Ectodermal cell (in vitro differentiated cells): ENCODE measurements at regions not wholly inside any gene's neighbourhood (a gene's known extent, or its start where the extent isn't known, plus 50 kb on each side); places are given as distances from the start of the nearest gene placed in this dataset.

ENCODE experiments used
- H3K27ac ChIP-seq: 2 replicates; pipeline ENCODE4 v1.7.0; 2013; ENCODE audit warnings: mild to moderate bottlenecking, low read depth, low read length; ENCODE audit not compliant: insufficient read depth, poor library complexity, severe bottlenecking
- H3K27me3 ChIP-seq: 2 replicates; pipeline ENCODE4 v1.7.0; 2013; ENCODE audit warnings: mild to moderate bottlenecking, low read length; ENCODE audit not compliant: insufficient read depth, control insufficient read depth, poor library complexity, severe bottlenecking
- H3K36me3 ChIP-seq: one replicate; pipeline ENCODE4 v1.7.0; 2013; ENCODE audit warnings: low read length; ENCODE audit not compliant: control insufficient read depth, insufficient read depth
- H3K4me1 ChIP-seq: one replicate; pipeline ENCODE4 v1.7.0; 2013; ENCODE audit warnings: low read length; ENCODE audit not compliant: control insufficient read depth, insufficient read depth
- H3K4me3 ChIP-seq: 2 replicates; pipeline ENCODE4 v1.7.0; 2013; ENCODE audit warnings: low read depth, low read length, control low read depth; ENCODE audit not compliant: insufficient read depth
- H3K9me3 ChIP-seq: 2 replicates; pipeline ENCODE4 v1.7.0; 2013; ENCODE audit warnings: mild to moderate bottlenecking, low read length, moderate library complexity; ENCODE audit not compliant: control insufficient read depth
- WGBS, 2 experiments: methylation state at CpG; one replicate each; pipeline ENCODE4 v1.1.7; 2013; ENCODE audit warnings: missing lambda C conversion rate in 2 of 2; 5-methylcytosine and 5-hydroxymethylcytosine counted together

DNA sequence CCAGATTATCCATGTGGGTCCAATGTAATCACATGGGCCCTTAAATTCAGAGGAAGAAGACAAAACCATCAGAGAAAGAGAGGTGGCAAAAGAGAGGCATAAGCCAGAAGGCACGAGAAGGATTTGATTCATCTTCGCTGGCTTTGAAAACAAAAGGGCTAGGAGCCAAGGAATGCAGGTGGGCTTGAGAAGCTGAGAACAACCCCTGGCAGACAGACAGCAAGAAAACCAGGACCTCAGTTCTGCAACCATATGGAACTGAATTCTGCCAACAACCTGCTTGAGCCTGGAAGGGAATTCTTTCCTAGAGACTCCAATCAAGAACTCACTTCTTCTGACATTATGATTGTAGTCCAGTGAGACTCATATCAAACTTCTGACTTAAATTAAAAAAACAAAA is 1531.8 kb downstream of the PCDH7 start:
- WGBS, 2 experiments, result 74 to 78% methylated on average over 2 of the region's 2 CpGs
- Histone ChIP-seq H3K4me1 (no peaks in the 10 kb centered on the region), H3K9me3 (no peaks in the 10 kb centered on the region), H3K27ac (no peak overlapping the region), H3K36me3 (no peaks in the 10 kb centered on the region), H3K27me3 (no peaks in the 10 kb centered on the region), H3K4me3 (no peak overlapping the region)

DNA sequence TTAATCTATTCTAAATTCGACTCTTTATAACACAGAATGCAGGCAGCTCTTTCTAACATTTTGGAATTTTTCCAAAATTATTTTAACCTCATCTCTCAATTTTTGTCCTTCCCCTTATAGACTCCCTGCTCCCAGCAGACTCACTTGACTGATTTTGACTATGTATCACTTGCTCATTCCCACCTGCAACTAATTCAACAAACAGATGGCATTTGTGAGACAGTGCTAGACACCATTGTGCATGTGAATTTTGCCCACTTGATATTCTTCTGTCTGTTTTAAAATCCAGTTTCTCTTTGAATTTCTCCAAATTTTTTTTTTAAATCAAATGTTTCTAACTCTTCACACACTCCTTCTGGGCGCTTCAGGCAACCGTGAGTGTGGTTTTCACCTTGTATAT is 1534.0 kb downstream of the PCDH7 start:
- 52 to 58% methylated on average over 3 of the region's 3 CpGs for WGBS, 2 experiments
- H3K4me3 ChIP-seq, result no peak overlapping the region
- H3K36me3 ChIP-seq, result no peaks in the 10 kb centered on the region
- H3K9me3 ChIP-seq, result no peaks in the 10 kb centered on the region
- no peaks in the 10 kb centered on the region for H3K4me1 ChIP-seq
- no peaks in the 10 kb centered on the region for H3K27me3 ChIP-seq
- H3K27ac ChIP-seq, result no peak overlapping the region

DNA sequence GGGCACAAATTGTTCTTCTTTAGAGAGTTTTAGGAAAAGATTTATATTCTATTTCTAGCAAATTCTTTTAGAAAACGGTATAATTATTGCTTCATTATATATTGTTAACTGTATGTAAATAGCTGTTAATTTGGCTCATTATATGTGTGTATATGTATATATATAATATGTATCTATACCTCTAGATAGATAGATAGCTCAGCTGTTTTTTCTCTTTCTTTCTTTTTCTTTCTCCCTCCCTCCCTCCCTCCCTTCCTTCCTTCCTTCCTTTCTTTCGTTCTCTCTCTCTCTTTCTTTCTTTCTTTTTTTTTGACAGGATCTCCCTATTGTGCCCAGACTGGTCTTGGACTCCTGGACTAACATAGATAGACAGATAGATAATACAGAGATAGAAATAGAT is 1538.8 kb downstream of the PCDH7 start:
- no peak overlapping the region for H3K27ac ChIP-seq
- H3K4me1 ChIP-seq, result no peaks in the 10 kb centered on the region
- H3K36me3 ChIP-seq, result no peaks in the 10 kb centered on the region
- no peaks in the 10 kb centered on the region for H3K9me3 ChIP-seq
- H3K4me3 ChIP-seq, result no peak overlapping the region
- WGBS, 2 experiments, result 80 to 89% methylated on average over 1 of the region's 2 CpGs
- no peaks in the 10 kb centered on the region for H3K27me3 ChIP-seq

DNA sequence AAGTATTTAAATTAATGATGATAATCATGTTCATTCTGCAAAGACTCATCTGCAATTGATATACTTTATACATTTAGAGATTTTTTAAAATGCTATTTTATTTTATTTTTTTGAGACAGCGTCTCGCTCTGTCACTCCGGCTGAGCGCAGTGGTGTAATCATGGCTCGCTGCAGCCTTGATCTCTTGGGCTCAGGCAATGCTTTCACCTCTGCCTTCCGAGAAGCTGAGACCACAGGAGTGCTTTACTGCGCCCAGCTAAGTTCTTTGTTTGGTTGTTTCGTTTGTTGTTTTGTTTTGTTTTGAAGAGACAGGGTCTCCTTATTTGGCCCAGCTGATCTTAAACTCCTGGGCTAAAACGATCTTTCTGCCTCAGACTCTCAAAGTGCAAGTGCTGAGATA is 1541.0 kb downstream of the PCDH7 start:
- H3K27ac ChIP-seq, result no peak overlapping the region
- no peaks in the 10 kb centered on the region for H3K4me1 ChIP-seq
- 72 to 77% methylated on average over 9 of the region's 9 CpGs for WGBS, 2 experiments
- no peak overlapping the region for H3K4me3 ChIP-seq
- no peaks in the 10 kb centered on the region for H3K9me3 ChIP-seq
- no peaks in the 10 kb centered on the region for H3K27me3 ChIP-seq
- no peaks in the 10 kb centered on the region for H3K36me3 ChIP-seq

DNA sequence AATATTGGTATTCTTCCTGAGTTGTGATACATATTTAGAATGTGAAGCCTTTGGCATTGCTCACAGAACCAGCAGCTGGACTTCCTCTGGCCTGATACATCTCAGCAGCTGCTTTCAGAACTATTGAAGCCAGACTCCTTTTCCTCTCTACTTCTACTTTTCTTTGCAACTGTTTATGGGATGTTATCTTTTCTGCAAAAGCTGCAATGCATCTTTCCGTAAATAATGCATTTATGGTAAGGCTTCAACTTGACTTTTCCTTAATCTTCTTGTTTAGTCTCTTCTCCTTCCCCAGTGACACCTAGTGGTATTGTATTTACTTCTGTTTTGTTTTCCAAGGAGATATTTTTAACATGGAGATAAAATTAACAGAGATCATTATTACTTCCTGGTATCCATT is 1548.7 kb downstream of the PCDH7 start:
- H3K4me3 ChIP-seq, result no peak overlapping the region

DNA sequence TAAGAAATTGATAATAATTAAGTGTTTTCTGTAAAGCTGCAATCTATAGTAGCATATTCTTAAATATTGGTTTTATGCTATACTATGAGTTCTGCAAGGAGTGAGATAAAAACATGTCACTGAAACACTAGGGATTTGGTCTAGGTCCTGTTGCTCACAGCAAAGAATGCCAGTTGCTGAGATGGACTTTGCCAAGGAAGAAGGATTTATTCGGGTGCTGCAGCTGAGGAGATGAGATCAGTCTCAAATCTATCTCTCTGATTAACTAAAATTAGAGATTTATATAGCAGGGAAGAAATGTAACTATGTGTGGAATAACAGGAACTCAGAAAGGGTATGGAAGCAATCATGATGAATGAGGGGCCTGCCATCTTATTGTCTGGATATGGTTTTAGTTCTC is 1569.9 kb downstream of the PCDH7 start:
- 94 to 100% methylated on average over 1 of the region's 1 CpG for WGBS, 2 experiments
- Histone ChIP-seq H3K9me3 (no peaks in the 10 kb centered on the region), H3K27ac (no peak overlapping the region)

More for the DNA sequence above, 1548.7 kb downstream of the PCDH7 start:
- Histone ChIP-seq H3K27me3 (no peaks in the 10 kb centered on the region), H3K4me1 (no peaks in the 10 kb centered on the region), H3K36me3 (no peaks in the 10 kb centered on the region), H3K9me3 (no peaks in the 10 kb centered on the region), H3K27ac (no peak overlapping the region)
- WGBS, 2 experiments, result 0% methylated on average over 1 of the region's 1 CpG; no CpG with 5 or more reads in 1 of the 2 experiments

DNA sequence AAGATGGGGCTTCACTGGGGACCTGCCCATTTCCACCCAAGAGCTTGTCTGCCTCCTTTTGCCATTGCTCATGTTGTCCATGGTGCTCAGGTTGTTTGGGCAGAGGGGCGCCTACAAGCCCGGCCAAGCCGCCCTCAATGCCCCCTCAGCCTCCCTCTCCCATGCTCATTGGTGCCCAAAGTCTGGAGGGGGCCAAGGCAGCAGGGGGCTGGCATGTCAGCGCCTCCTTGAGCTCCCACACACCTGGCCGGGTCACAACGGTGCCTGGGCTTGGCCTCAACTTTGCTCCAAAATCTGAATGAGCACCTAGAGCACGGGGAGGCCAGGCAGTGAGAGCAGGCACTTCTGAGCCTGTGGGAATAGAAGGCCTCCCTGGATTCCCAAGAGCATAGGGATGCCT is 1598.8 kb downstream of the PCDH7 start:
- 94 to 95% methylated on average over 7 of the region's 7 CpGs for WGBS, 2 experiments
- no peaks in the 10 kb centered on the region for H3K4me1 ChIP-seq
- H3K4me3 ChIP-seq, result no peak overlapping the region
- H3K36me3 ChIP-seq, result no peaks in the 10 kb centered on the region
- H3K9me3 ChIP-seq, result no peaks in the 10 kb centered on the region
- H3K27me3 ChIP-seq, result no peaks in the 10 kb centered on the region
- H3K27ac ChIP-seq, result no peak overlapping the region

More for the DNA sequence above, 1569.9 kb downstream of the PCDH7 start:
- Histone ChIP-seq H3K4me3 (no peak overlapping the region), H3K27me3 (no peaks in the 10 kb centered on the region), H3K36me3 (no peaks in the 10 kb centered on the region), H3K4me1 (no peaks in the 10 kb centered on the region)

DNA sequence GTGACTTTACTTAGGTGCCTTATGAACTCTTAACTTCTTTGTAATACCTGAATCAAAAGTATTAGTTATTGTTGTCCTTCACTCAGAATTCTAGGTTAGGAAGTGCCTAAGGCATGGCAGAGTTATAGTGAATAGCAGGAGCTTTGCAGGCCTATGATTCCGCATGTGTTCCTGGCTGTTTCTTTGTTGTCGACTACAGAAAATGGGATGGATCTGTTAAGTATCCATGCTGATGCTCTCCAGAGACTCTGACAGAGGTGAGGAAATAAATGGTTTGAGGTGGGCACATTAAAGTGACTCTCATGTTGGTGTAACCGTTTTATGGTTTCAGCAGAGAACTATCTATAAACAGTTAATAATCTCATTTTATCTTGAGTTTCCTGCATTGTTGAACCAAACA is 1601.3 kb downstream of the PCDH7 start:
- Histone ChIP-seq H3K9me3 (no peaks in the 10 kb centered on the region), H3K4me3 (no peak overlapping the region), H3K4me1 (no peaks in the 10 kb centered on the region), H3K27ac (no peak overlapping the region), H3K36me3 (no peaks in the 10 kb centered on the region), H3K27me3 (no peaks in the 10 kb centered on the region)
- 94 to 95% methylated on average over 2 to 3 of the region's 3 CpGs for WGBS, 2 experiments

DNA sequence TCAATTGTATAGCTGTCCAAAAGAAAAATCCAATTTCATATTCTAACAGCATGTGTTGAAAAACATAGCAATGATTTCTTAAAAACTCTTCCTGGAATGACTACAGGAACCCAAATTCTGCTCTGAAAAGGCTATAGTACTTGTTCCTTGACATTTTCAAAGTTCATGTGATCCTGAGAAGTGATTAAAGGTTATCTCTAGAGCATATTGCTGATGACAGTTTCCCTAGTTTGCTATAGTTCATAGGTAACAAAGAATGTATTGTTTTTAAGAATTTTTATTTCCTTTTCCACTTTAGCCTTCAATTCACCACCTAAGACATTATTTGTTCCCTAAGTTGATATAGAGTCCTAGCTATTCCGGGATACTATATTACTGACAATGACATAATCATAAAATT is 1614.6 kb downstream of the PCDH7 start:
- no peak overlapping the region for H3K27ac ChIP-seq
- no peaks in the 10 kb centered on the region for H3K36me3 ChIP-seq
- no peak overlapping the region for H3K4me3 ChIP-seq
- H3K4me1 ChIP-seq, result no peaks in the 10 kb centered on the region
- no peaks in the 10 kb centered on the region for H3K27me3 ChIP-seq
- no peaks in the 10 kb centered on the region for H3K9me3 ChIP-seq
- WGBS, 2 experiments, result 100% methylated on average over 1 of the region's 1 CpG; no CpG with 5 or more reads in 1 of the 2 experiments

DNA sequence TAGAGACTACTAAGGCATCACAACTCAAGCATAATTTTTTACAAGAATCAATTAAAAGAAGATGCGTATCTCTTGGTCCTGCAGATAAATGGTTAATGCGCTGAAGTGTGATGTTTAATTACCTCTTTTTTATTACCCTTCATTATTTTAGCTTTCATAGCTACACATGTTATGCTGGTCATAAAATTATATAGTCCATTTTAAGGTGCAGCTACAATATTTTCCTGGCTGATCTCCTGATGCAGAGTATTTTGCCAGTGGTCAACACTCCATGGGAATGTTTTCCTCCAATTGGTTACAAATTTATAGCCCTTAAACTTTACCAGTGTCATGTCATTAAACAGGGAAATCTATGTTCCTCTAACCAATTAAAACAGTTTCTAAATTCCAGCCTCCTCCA is 1617.2 kb downstream of the PCDH7 start:
- H3K4me3 ChIP-seq, result no peak overlapping the region
- no peaks in the 10 kb centered on the region for H3K9me3 ChIP-seq
- no peaks in the 10 kb centered on the region for H3K27me3 ChIP-seq
- WGBS, 2 experiments, result 100% methylated on average over 2 of the region's 2 CpGs; no CpG with 5 or more reads in 1 of the 2 experiments
- H3K27ac ChIP-seq, result no peak overlapping the region
- no peaks in the 10 kb centered on the region for H3K36me3 ChIP-seq
- no peaks in the 10 kb centered on the region for H3K4me1 ChIP-seq

DNA sequence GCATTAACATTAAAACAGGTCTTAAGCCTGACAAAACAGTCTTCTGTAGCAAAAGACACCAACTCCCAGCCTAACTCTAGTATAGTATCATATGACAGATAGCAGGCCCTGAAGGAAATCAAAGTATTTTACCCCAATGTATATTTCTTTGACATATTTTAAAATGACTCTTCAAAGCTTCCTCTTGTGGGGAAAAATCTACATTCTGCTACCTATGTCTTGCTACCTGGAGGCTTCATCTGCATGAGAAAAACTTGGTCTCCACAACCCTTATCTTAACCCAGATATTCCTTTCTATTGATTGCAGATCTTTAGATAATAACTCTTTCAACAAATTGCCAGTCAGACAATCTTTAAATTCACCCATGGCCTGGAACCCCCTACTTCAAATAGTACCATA is 1620.4 kb downstream of the PCDH7 start:
- no peaks in the 10 kb centered on the region for H3K36me3 ChIP-seq
- no peak overlapping the region for H3K4me3 ChIP-seq
- H3K27me3 ChIP-seq, result no peaks in the 10 kb centered on the region
- H3K9me3 ChIP-seq, result no peaks in the 10 kb centered on the region
- H3K27ac ChIP-seq, result no peak overlapping the region
- no peaks in the 10 kb centered on the region for H3K4me1 ChIP-seq
